ENCODE measurements at regions not wholly inside any gene's neighbourhood (a gene's known extent, or its start where the extent isn't known, plus 50 kb on each side); places are given as distances from the start of the nearest gene placed in this dataset.

DNA sequence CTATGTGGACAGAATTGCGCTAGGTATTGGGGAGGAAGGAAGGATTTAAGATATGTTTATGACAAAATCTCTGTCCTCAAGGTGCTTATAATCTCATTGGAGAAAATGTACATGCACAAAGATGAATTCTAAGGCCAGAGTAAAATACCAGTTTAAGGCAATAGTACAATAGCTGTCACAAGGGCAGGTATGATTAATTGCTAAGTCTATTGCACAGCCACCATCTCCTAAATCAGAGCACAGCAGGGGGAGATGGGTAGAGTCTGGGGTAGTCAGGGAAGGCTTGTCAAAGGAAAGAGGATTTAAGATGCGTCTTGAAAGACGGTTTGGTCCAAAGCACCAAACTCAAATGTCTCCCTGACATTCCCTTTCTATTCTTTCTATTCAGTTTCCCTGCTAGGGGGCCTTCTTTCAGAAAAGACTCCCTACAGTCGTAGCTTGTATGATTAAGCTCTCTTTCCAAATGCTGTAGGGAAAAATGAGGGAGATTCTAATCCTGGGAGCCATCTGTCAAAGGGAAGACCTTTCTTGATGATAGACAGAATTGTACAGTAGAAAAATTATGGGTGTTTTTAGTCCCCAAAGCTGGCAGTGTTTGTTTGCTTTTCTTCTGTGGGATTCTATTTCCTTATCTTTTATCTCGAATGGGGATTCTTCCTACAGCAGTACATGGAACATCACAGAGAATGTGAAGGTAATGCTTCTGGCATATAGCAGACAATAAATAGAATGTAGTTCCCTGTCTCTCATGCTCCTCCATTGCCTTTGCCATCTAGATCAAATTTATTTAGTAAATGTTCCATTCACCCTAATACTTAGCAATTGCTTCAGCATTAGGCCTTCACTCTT lies 107.6 kb upstream of the NFIA start:
- TF ChIP-seq, protein P1, sequence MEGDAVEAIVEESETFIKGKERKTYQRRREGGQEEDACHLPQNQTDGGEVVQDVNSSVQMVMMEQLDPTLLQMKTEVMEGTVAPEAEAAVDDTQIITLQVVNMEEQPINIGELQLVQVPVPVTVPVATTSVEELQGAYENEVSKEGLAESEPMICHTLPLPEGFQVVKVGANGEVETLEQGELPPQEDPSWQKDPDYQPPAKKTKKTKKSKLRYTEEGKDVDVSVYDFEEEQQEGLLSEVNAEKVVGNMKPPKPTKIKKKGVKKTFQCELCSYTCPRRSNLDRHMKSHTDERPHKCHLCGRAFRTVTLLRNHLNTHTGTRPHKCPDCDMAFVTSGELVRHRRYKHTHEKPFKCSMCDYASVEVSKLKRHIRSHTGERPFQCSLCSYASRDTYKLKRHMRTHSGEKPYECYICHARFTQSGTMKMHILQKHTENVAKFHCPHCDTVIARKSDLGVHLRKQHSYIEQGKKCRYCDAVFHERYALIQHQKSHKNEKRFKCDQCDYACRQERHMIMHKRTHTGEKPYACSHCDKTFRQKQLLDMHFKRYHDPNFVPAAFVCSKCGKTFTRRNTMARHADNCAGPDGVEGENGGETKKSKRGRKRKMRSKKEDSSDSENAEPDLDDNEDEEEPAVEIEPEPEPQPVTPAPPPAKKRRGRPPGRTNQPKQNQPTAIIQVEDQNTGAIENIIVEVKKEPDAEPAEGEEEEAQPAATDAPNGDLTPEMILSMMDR (IDR thresholded peaks at IDR 0.05; ENCODE audit: low read depth, low read length, poor library complexity, severe bottlenecking), result no peak
- TF ChIP-seq EZH2phosphoT487 (IDR thresholded peaks at IDR 0.05; ENCODE audit: borderline replicate concordance, low read length), result no peak

DNA sequence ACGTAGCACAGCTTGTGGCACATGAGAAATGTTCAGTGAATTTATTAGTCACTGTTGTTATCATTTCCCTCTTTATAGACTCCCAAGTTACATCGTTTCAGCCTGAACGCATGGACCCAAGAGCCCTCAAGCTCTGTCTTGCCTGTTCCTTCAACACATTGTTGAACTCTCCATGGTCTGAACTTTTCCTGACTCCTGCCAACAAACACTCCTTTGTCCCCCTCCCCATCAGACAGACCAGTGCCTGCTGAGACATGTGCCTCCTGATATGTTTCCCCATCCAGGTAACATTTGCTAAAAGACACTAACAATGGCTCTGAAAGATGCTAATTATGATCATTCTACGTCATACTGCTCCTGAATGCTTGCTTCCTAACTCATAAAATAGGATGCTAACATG lies 108.7 kb upstream of the NFIA start:
- no peak overlapping the region for H3K27ac ChIP-seq (ENCODE audit: low read depth, low read length)
- no peaks in the 10 kb centered on the region for H3K79me2 ChIP-seq (ENCODE audit: control insufficient read depth, low read length)
- TF ChIP-seq, protein P1 (IDR thresholded peaks at IDR 0.05; ENCODE audit: low read depth, low read length, poor library complexity, severe bottlenecking), result no peak
- TF ChIP-seq EZH2phosphoT487 (IDR thresholded peaks at IDR 0.05; ENCODE audit: borderline replicate concordance, low read length), result no peak
- no peaks in the 10 kb centered on the region for H3K36me3 ChIP-seq (ENCODE audit: control insufficient read depth, low read length)
- H3K9me2 ChIP-seq (replicated peaks; ENCODE audit: control insufficient read depth, low read length), result no peaks in the 10 kb centered on the region
- no peak overlapping the region for H3K4me3 ChIP-seq (ENCODE audit: low read length)
- peaks cover 46% of the 10 kb centered on the region for H3K27me3 ChIP-seq (ENCODE audit: control insufficient read depth, low read length)
- H3K4me2 ChIP-seq (ENCODE audit: low read length), result no peak overlapping the region
- H3F3A ChIP-seq (ENCODE audit: control insufficient read depth, insufficient read depth), result no peaks in the 10 kb centered on the region
- no peaks in the 10 kb centered on the region for H3K9me3 ChIP-seq (ENCODE audit: control insufficient read depth, insufficient read depth, low read length)
- no peaks in the 10 kb centered on the region for H4K20me1 ChIP-seq (ENCODE audit: control insufficient read depth, insufficient read depth, low read depth, low read length)
- H3K4me1 ChIP-seq (ENCODE audit: control insufficient read depth, low read length), result no peaks in the 10 kb centered on the region

More for the DNA sequence above, 107.6 kb upstream of the NFIA start:
- no peak overlapping the region for H3K4me2 ChIP-seq (ENCODE audit: low read length)
- H3K4me1 ChIP-seq (ENCODE audit: control insufficient read depth, low read length), result no peaks in the 10 kb centered on the region
- no peak overlapping the region for H3K4me3 ChIP-seq (ENCODE audit: low read length)
- H3F3A ChIP-seq (ENCODE audit: control insufficient read depth, insufficient read depth), result no peaks in the 10 kb centered on the region
- H3K36me3 ChIP-seq (ENCODE audit: control insufficient read depth, low read length), result no peaks in the 10 kb centered on the region
- no peaks in the 10 kb centered on the region for H3K9me3 ChIP-seq (ENCODE audit: control insufficient read depth, insufficient read depth, low read length)
- H3K27ac ChIP-seq (ENCODE audit: low read depth, low read length), result no peak overlapping the region
- H3K9me2 ChIP-seq (replicated peaks; ENCODE audit: control insufficient read depth, low read length), result no peaks in the 10 kb centered on the region
- no peaks in the 10 kb centered on the region for H4K20me1 ChIP-seq (ENCODE audit: control insufficient read depth, insufficient read depth, low read depth, low read length)
- H3K27me3 ChIP-seq (ENCODE audit: control insufficient read depth, low read length), result peaks cover 45% of the 10 kb centered on the region
- no peaks in the 10 kb centered on the region for H3K79me2 ChIP-seq (ENCODE audit: control insufficient read depth, low read length)

DNA sequence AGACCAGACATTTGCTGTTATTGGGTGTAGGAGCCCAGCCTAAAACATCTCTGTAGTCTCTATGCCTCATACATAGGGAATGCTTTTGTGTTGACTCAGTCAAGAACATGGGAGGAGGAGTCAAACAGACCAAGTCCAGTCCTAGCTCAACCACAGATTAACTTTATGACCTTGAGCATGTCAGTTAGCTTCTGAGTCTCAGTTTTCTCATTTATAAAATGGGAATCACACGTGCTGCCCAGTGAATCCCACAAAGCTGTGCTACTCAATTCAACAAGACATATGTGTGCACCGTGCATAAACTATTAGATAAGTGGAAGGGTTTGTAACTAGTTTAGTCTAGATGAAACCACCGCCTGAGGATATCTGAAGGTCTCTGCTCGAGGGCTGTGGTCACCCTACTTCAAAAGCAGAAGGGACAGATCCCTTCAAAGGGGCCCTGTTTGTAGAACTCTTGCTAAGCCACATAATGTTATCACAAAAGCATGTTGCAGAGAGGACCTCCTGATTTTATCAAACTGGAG lies 109.5 kb upstream of the NFIA start:
- no peaks in the 10 kb centered on the region for H3F3A ChIP-seq (ENCODE audit: control insufficient read depth, insufficient read depth)
- H3K27ac ChIP-seq (ENCODE audit: low read depth, low read length), result no peak overlapping the region
- H3K4me1 ChIP-seq (ENCODE audit: control insufficient read depth, low read length), result no peaks in the 10 kb centered on the region
- H3K9me3 ChIP-seq (ENCODE audit: control insufficient read depth, insufficient read depth, low read length), result no peaks in the 10 kb centered on the region
- H3K9me2 ChIP-seq (replicated peaks; ENCODE audit: control insufficient read depth, low read length), result no peaks in the 10 kb centered on the region
- no peak for TF ChIP-seq EZH2phosphoT487 (IDR thresholded peaks at IDR 0.05; ENCODE audit: borderline replicate concordance, low read length)
- TF ChIP-seq, protein P1 (IDR thresholded peaks at IDR 0.05; ENCODE audit: low read depth, low read length, poor library complexity, severe bottlenecking), result no peak
- no peaks in the 10 kb centered on the region for H3K79me2 ChIP-seq (ENCODE audit: control insufficient read depth, low read length)
- H3K36me3 ChIP-seq (ENCODE audit: control insufficient read depth, low read length), result no peaks in the 10 kb centered on the region
- H3K4me2 ChIP-seq (ENCODE audit: low read length), result no peak overlapping the region
- no peaks in the 10 kb centered on the region for H4K20me1 ChIP-seq (ENCODE audit: control insufficient read depth, insufficient read depth, low read depth, low read length)
- H3K4me3 ChIP-seq (ENCODE audit: low read length), result no peak overlapping the region
- peaks cover 46% of the 10 kb centered on the region for H3K27me3 ChIP-seq (ENCODE audit: control insufficient read depth, low read length)

Data from DOHH2 (cell line).